Small intestine (tissue), 7 donors: ENCODE measurements at regions not wholly inside any gene's neighbourhood (a gene's known extent, or its start where the extent isn't known, plus 50 kb on each side); places are given as distances from the start of the nearest gene placed in this dataset.

ENCODE experiments used
- DNase-seq, 2 donors: peaks; one replicate each; pipeline versions ENCODE4 v3.0.0 to v3.0.0-alpha.2; 2013
- FAIRE-seq: peaks from 2 replicates; lab custom pipeline; 2012; peaks lifted over from hg19 to GRCh38; lab: Jason Lieb, UNC
- H3K27ac ChIP-seq, 3 donors: one replicate each; pipeline ENCODE4 v1.5.1; 2013; ENCODE audit warnings: low read length in 2 of 3, mild to moderate bottlenecking in 2 of 3, control low read depth in 1 of 3, inconsistent platforms in 1 of 3, low read depth in 1 of 3, moderate library complexity in 1 of 3
- H3K27me3 ChIP-seq, 3 donors: one replicate each; pipeline ENCODE4 v1.6.1; 2013; ENCODE audit warnings: low read length in 3 of 3, inconsistent platforms in 1 of 3; ENCODE audit not compliant: control insufficient read depth in 3 of 3, insufficient read depth in 3 of 3
- H3K36me3 ChIP-seq, 3 donors: one replicate each; pipeline ENCODE4 v1.6.1; 2013; ENCODE audit warnings: low read length in 3 of 3, inconsistent platforms in 1 of 3, low read depth in 1 of 3, mild to moderate bottlenecking in 1 of 3, moderate library complexity in 1 of 3; ENCODE audit not compliant: control insufficient read depth in 3 of 3, insufficient read depth in 2 of 3
- H3K4me1 ChIP-seq, 3 donors: one replicate each; pipeline ENCODE4 v1.6.1; 2013; ENCODE audit warnings: low read length in 2 of 3, inconsistent platforms in 1 of 3, low read depth in 1 of 3, mild to moderate bottlenecking in 1 of 3, moderate library complexity in 1 of 3; ENCODE audit not compliant: control insufficient read depth in 3 of 3, insufficient read depth in 2 of 3
- H3K4me3 ChIP-seq, 3 donors: one replicate each; pipeline ENCODE4 v1.5.1; 2013; ENCODE audit warnings: low read length in 3 of 3, control low read depth in 1 of 3, inconsistent platforms in 1 of 3, low read depth in 1 of 3, mild to moderate bottlenecking in 1 of 3, moderate library complexity in 1 of 3
- H3K9me3 ChIP-seq, 2 donors: one replicate each; pipeline ENCODE4 v1.6.1; 2013; ENCODE audit warnings: low read depth in 1 of 2, low read length in 1 of 2; ENCODE audit not compliant: control insufficient read depth in 2 of 2, insufficient read depth in 1 of 2
- WGBS, 3 donors: extraction: QIAGEN DNeasy Blood & Tissue Kit; methylation state at CpG; one replicate each; pipeline ENCODE4 v1.1.7; 2013; 5-methylcytosine and 5-hydroxymethylcytosine counted together
- donor health status: healthy with polysubstance abuse.
- donor health status: control.
- donor health status: control.
- donor health status: Bipolar disorder and iron deficiency.
- donor health status: healthy.

DNA sequence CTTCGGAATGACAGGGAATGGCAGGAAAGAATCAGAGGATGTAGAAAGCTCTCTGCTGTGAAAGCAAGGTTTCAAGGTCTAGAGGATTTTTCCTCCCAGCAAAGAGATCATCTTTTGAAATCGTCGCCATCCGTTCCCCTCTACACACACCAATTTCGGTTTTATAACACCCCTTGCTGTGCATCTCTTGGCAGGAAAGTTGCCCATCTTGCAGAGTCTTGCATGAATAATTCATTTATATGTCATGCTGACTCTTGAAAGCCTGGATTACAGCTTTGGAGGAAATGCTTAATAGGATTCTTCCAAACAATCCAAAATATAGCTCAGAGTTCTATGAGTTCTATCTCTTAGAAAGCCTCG is 262.7 kb downstream of the CHL1 start:
- H3K4me1 ChIP-seq = peaks cover 0 to 9% (median 0%) of the 10 kb centered on the region in 3 donors
- H3K9me3 ChIP-seq = no peaks in the 10 kb centered on the region
- H3K4me3 ChIP-seq = no peak overlapping the region
- 56 to 61% (median 61%) methylated on average over 6 of the region's 6 CpGs for WGBS, 3 donors
- H3K27ac ChIP-seq = no peak overlapping the region
- FAIRE-seq (no peak), DNase-seq (no peak)
- peaks cover 0 to 4% (median 0%) of the 10 kb centered on the region in 3 donors for H3K27me3 ChIP-seq
- no peaks in the 10 kb centered on the region for H3K36me3 ChIP-seq

DNA sequence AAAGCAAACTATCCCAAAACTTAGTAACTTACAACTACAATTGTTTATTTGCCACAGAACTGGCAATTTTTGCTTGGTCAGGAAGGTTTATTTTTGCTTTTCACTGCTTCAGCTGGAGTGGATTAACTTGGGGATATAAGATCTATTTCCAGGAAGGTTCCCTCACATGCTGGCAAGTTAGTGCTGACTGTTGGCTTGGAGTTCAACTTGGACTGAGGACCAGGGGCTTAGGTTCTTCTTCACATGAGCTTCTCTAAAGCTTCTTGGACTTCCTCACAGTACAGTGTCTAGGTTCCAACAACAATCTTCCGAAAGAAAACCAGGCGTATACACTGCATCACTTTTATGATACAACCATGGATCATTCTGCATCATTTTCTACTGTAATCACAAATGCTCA is 264.4 kb downstream of the CHL1 start:
- H3K27me3 ChIP-seq = peaks cover 0 to 4% (median 0%) of the 10 kb centered on the region in 3 donors
- DNase-seq = no peak
- 89 to 98% (median 98%) methylated on average over 2 of the region's 2 CpGs for WGBS, 3 donors
- no peaks in the 10 kb centered on the region for H3K36me3 ChIP-seq
- no peaks in the 10 kb centered on the region for H3K9me3 ChIP-seq
- H3K27ac ChIP-seq = no peak overlapping the region
- H3K4me3 ChIP-seq = no peak overlapping the region
- peaks cover 0 to 9% (median 0%) of the 10 kb centered on the region in 3 donors for H3K4me1 ChIP-seq
- FAIRE-seq = no peak

DNA sequence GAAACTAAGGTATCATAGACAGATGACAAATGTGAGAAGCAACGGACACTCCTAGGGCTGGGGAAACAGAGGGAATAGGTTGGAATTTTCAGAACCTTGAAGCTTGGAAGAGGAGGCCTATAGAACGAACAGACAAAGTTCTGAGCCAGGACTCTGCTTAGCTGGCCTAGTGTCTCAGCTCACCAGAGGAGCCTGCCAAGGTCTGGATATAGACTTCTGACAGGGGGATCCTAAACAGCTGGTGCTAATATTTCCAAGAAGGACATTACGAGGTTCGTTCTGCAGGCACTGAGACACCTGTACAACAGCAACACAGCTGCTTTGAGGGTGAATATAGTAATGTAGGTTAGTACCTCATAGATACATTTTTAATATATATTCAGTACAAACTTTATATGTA is 266.3 kb downstream of the CHL1 start:
- FAIRE-seq (no peak), DNase-seq (no peak)
- no peaks in the 10 kb centered on the region for H3K9me3 ChIP-seq
- H3K36me3 ChIP-seq = no peaks in the 10 kb centered on the region
- H3K27me3 ChIP-seq = peaks cover 0 to 4% (median 0%) of the 10 kb centered on the region in 3 donors
- no peak overlapping the region for H3K27ac ChIP-seq
- 57 to 79% (median 72%) methylated on average over 4 of the region's 4 CpGs for WGBS, 3 donors
- H3K4me3 ChIP-seq = no peak overlapping the region
- peaks cover 0 to 9% (median 0%) of the 10 kb centered on the region in 3 donors for H3K4me1 ChIP-seq

DNA sequence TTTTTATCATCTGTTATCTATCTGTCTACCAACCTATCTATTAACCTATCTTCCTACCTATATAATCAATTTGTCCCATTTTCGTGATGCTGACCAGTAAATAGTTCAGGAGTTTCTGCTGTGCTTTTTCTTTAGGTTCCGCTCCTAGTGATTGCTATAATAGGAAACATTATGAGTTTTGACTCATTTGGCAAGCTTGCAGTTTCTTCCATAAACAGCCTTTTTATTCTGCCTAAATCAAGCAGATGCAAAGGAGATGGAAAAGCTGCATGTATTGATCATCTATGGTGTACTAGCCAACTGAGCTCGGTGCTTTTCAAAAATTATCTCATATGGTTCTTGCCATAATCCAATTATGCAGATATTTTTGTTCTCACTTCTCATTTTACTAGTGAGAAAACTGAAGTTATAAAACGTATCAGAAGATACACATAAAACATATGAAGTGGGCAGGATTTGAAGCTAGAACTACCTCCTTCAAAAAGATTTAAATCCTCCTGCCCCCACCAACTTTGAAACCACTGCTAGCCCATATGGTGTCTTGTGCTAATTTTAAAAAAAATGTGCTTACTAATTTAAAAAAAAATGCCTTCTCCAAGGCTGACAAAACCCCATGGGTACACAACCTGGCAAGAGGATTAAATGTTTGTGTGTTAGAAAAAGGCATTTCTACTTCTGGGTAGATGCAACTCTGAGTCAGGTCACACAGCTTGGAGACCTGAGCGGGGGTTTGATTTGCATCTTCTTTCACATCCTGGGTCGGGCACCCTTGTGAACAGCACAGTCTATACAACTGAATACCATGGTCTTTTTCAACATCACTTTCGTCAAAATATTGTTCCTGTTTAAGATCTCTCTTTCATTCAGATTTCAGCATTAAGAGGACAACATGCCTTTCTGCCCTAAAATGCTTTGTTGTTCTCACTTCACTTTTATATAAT is 267.0 kb downstream of the CHL1 start:
- peaks cover 0 to 9% (median 0%) of the 10 kb centered on the region in 3 donors for H3K4me1 ChIP-seq
- peaks cover 0 to 4% (median 0%) of the 10 kb centered on the region in 3 donors for H3K27me3 ChIP-seq
- no peaks in the 10 kb centered on the region for H3K36me3 ChIP-seq
- no peak overlapping the region for H3K27ac ChIP-seq
- FAIRE-seq (no peak), DNase-seq (no peak)
- WGBS, 3 donors = 67 to 69% (median 69%) methylated on average over 7 of the region's 7 CpGs
- H3K9me3 ChIP-seq = no peaks in the 10 kb centered on the region
- no peak overlapping the region for H3K4me3 ChIP-seq

DNA sequence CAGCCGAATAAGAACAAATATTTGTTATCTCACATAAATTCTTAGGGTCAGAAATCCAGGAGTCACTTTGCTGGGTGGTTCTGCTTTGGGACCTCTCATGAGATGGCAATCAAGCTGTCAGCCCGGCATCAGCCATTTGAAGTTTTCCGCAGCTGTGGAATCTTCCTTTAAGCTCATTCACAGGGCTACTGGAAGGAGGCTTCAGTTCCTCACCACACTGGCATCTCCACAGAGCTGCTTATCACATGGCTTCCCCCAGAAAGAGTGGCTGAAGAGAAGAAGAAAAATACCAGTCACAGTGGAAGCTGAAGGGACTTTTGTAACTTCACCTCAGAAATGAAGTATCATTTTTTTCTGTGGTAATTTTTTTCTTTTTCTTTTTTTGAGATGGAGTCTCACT is 267.7 kb downstream of the CHL1 start:
- DNase-seq (no peak), FAIRE-seq (no peak)
- Histone ChIP-seq H3K36me3 (no peaks in the 10 kb centered on the region), H3K4me3 (no peak overlapping the region), H3K9me3 (no peaks in the 10 kb centered on the region), H3K27ac (no peak overlapping the region), H3K27me3 (peaks cover 0 to 4% (median 0%) of the 10 kb centered on the region in 3 donors), H3K4me1 (peaks cover 0 to 1% (median 0%) of the 10 kb centered on the region in 3 donors)
- 42 to 59% (median 51%) methylated on average over 3 of the region's 3 CpGs for WGBS, 3 donors

DNA sequence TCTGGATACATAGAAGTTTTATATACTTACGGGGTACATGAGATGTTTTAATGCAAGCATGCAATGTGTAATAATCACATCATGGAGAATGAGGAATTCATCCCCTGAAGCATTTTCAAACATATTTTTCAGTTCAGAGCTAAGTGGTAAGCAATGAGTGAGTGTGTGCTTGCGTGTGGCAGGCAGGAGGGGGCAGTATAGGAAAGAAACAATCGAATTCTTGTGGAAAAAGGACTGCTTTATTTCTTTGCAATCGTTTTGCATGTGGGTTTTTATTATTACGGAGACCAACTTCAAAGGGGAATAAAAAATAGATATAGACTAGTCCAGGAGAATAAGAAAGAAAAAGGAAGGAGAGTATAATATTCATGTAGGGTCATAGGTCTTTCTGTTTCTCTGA is 271.6 kb downstream of the CHL1 start:
- H3K36me3 ChIP-seq = no peaks in the 10 kb centered on the region
- WGBS, 3 donors = 31 to 37% (median 36%) methylated on average over 5 of the region's 5 CpGs
- H3K4me1 ChIP-seq = no peaks in the 10 kb centered on the region
- no peak overlapping the region for H3K4me3 ChIP-seq
- H3K9me3 ChIP-seq = peaks cover 0 to 7% of the 10 kb centered on the region in 2 donors
- FAIRE-seq (no peak), DNase-seq (no peak)
- no peak overlapping the region for H3K27ac ChIP-seq
- H3K27me3 ChIP-seq = peaks cover 0 to 4% (median 0%) of the 10 kb centered on the region in 3 donors

DNA sequence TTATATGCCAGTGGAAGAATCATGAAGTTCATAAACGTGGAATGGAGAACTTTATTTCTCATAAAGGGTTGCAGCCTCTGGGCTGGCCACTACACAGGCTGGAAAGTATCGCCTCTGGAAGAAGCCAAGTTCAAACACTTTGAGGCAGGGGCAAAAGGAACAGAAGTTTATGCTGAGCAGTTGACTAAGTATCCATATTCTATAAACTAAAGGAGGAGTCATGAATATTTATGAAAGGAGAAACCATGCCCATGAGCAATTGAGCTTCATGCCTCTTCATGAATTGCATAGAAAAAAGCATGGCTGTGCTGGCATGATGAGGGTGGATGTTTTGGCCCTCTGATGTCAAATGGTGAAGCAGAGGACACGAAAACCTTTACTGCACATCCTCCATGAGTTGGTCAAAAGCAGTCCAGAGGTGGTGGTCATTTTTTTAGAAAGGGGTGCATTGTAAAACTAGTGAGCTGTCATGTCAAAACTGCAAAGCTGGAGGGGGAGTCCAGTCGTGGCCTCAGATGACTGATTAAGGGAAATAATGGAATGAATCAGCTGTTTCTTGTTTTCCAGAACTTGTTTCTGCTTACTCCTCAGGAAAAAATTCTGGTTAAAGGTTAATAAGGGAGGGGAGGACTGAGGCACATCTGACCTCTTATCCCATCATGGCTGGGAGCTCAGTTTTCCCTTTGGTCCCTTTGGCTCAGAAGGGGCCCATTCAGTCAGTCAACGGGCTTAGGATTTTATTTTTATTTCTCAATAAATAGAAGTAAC is 276.7 kb downstream of the CHL1 start:
- peaks cover 0 to 7% of the 10 kb centered on the region in 2 donors for H3K9me3 ChIP-seq
- no peaks in the 10 kb centered on the region for H3K36me3 ChIP-seq
- DNase-seq (no peak), FAIRE-seq (no peak)
- no peak overlapping the region for H3K4me3 ChIP-seq
- no peaks in the 10 kb centered on the region for H3K27me3 ChIP-seq
- WGBS, 3 donors = 48 to 63% (median 52%) methylated on average over 5 of the region's 5 CpGs
- H3K27ac ChIP-seq = no peak overlapping the region
- no peaks in the 10 kb centered on the region for H3K4me1 ChIP-seq

DNA sequence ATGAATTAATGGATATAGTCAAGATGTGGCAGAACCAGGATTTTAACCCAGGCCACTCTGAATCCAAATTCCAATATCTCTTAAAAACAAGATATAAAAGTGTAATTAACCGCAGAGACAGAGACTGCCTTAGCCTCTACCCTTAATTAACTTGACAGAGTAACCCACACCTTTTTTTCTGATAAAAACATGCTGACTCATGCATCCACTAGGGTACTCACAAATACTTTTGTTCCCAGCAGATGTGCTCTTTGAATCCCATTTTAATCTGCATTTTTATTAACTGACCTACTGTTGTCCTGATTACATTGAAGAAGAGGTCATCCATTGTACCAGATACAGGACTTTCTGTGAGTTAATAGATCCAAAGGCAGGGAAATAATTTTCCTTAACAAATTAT is 278.3 kb downstream of the CHL1 start:
- DNase-seq (no peak), FAIRE-seq (no peak)
- no peak overlapping the region for H3K27ac ChIP-seq
- H3K36me3 ChIP-seq = no peaks in the 10 kb centered on the region
- no peaks in the 10 kb centered on the region for H3K27me3 ChIP-seq
- peaks cover 0 to 7% of the 10 kb centered on the region in 2 donors for H3K9me3 ChIP-seq
- H3K4me1 ChIP-seq = no peaks in the 10 kb centered on the region
- no peak overlapping the region for H3K4me3 ChIP-seq
- 35 to 81% (median 54%) methylated on average over 1 of the region's 1 CpG for WGBS, 3 donors
